B cell (primary cell): ENCODE measurements at regions not wholly inside any gene's neighbourhood (a gene's known extent, or its start where the extent isn't known, plus 50 kb on each side); places are given as distances from the start of the nearest gene placed in this dataset.

Experiments
- EZH2 ChIP-seq: IDR thresholded peaks from 2 replicates; pipeline ENCODE4 v1.6.1; 2012; ENCODE audit warnings: borderline replicate concordance, low read depth, mild to moderate bottlenecking, moderate library complexity, low read length; ENCODE audit not compliant: insufficient read depth, poor library complexity, severe bottlenecking
- TF ChIP-seq, protein P1 (sequence below): fragments of 200-600 bp; IDR thresholded peaks from one replicate; pipeline ENCODE4 v1.8.0; 2022; ENCODE audit warnings: antibody characterized with exemption, mild to moderate bottlenecking

DNA sequence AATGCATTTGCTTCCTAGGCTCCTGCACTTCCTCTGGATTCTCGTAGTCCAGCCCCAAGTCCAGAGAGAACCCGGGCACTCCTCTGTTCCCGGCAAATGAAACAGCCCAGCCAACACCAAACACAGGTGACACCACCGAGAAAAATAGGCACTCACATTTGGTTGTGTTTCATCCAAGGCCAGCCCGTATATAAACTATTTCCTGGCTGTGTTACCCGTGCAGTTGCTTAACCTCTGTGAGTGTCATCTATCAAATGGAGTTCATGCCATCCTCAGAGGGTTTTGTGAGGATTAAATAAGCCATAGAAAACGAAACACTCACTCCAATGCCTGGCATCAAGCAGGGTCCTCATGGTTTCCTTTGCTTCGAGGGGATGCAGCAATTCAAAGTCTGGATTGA is 115.2 kb downstream of the BOD1 start:
- no peak for TF ChIP-seq EZH2
- TF ChIP-seq, protein P1, sequence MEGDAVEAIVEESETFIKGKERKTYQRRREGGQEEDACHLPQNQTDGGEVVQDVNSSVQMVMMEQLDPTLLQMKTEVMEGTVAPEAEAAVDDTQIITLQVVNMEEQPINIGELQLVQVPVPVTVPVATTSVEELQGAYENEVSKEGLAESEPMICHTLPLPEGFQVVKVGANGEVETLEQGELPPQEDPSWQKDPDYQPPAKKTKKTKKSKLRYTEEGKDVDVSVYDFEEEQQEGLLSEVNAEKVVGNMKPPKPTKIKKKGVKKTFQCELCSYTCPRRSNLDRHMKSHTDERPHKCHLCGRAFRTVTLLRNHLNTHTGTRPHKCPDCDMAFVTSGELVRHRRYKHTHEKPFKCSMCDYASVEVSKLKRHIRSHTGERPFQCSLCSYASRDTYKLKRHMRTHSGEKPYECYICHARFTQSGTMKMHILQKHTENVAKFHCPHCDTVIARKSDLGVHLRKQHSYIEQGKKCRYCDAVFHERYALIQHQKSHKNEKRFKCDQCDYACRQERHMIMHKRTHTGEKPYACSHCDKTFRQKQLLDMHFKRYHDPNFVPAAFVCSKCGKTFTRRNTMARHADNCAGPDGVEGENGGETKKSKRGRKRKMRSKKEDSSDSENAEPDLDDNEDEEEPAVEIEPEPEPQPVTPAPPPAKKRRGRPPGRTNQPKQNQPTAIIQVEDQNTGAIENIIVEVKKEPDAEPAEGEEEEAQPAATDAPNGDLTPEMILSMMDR = no peak
